ENCODE measurements at regions not wholly inside any gene's neighbourhood (a gene's known extent, or its start where the extent isn't known, plus 50 kb on each side); places are given as distances from the start of the nearest gene placed in this dataset.
"Not testable (repeated sequence)": the region's sequence is repeated elsewhere in the genome, so short reads cannot be mapped to it uniquely, and the experiment has no call there.

- H3K36me3 Mint-ChIP-seq (ENCODE audit: low read depth); intact Hi-C loops (cut with DNase I, micrococcal nuclease); H3K4me1 Mint-ChIP-seq; H3K9me3 Mint-ChIP-seq (ENCODE audit: low read depth); H3K4me3 Mint-ChIP-seq; H3K27ac Mint-ChIP-seq; DNase-seq; ATAC-seq; POLR2A ChIA-PET: not testable (repeated sequence)
- CTCF ChIA-PET: interaction anchor here (0.6 kb wide), 1 partner anchor 14 kb away, joined by 3 read pairs; no protein-coding TSS in a partner anchor
- peaks cover 33% of the 10 kb centered on the region for H3K27me3 Mint-ChIP-seq
Observed at GRCh38 chr1:47543089-47543488, 105.2 kb downstream of the FOXD2 start.

DNA sequence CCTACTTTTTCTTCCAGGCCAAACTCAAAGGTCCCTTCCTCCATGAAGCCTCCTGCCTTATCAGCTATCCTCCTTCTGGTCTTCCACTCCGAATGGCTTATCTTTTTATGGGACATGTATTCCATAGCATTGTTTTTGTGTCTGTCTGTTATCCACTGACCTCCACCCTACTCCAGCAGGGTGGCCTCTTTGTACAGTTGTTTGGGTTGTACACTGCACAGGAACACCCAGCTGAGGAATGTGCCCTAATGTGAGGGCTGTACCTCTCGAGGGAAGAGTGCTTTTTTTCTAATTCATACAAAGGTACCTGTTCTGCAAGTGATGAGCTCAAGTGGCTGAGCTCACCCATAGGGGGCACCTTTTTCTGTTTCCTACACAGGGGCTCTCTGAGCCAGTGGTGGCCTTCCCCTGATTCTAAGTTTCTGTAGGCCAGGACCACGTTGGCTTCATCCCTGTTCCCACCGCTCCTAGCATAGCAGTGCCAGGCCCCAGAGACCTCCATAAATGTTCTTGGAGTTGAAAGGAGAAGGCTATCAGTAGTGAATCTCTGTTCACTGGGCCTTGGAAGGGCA is 108.2 kb downstream of the FOXD2 start:
- Mint-ChIP-seq H3K4me1 (no peaks in the 10 kb centered on the region), H3K9me3 (ENCODE audit: low read depth) (peaks cover 3% of the 10 kb centered on the region), H3K27ac (no peak overlapping the region), H3K36me3 (ENCODE audit: low read depth) (no peaks in the 10 kb centered on the region), H3K27me3 (peaks cover 25% of the 10 kb centered on the region), H3K4me3 (no peak overlapping the region)
- no peak for DNase-seq
- no peak for ATAC-seq
- ChIA-PET POLR2A (no interaction called here), CTCF (no interaction called here)
- intact Hi-C loops (cut with DNase I, micrococcal nuclease): no loop called here

DNA sequence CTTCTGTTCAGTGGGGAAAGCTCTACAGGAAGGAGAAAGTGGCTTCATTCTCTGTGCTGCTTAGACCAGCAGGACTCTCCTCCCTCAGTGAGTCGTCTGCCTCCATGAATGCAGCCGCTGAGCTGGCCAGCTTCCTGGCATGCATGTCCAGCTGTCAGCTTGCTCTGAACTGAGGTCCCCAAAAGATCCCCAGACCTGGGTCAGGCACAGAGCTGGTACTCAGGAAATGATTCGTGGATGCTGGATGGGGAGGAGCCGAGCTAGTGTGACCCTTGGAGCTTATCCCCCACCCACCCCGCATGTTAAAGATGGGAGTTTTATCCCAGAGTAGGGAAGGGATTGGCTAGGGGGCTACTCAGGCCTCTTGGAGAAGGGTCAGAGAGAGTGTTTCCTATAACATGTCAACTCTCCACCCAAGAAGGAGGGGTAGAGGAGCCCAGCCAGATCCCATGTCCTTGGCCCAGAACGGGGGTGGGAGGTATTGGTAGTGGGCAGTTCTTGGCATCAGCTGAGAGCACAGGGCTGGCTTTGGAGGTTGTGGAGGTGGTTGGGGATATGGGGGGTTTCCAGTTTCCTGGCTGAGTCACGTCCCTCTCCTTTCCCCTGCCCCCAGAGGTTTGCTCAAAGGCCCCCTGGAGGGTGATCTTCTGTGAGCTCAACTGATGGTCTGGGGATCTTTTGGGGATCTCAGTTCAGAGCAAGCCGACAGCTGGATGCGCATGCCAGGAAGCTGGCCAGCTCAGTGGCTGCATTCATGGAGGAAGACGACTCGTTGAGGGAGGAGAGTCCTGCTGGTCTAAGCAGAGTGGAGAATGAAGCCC is 110.1 kb downstream of the FOXD2 start:
- no peak for ATAC-seq
- ChIA-PET POLR2A (interaction anchor here (0.5 kb wide), 1 partner anchor 539 kb away, joined by 3 read pairs; no protein-coding TSS in a partner anchor), CTCF (interaction anchor here (0.9 to 1.6 kb wide), 4 partner anchors 18 to 178 kb away, joined by 3 read pairs; no protein-coding TSS in a partner anchor)
- H3K27me3 Mint-ChIP-seq: peaks cover 15% of the 10 kb centered on the region
- DNase-seq: no peak
- no peak overlapping the region for H3K4me3 Mint-ChIP-seq
- no peak overlapping the region for H3K27ac Mint-ChIP-seq
- H3K36me3 Mint-ChIP-seq (ENCODE audit: low read depth): no peaks in the 10 kb centered on the region
- intact Hi-C loops (cut with DNase I, micrococcal nuclease): no loop called here
- H3K4me1 Mint-ChIP-seq: no peaks in the 10 kb centered on the region
- no peaks in the 10 kb centered on the region for H3K9me3 Mint-ChIP-seq (ENCODE audit: low read depth)

- ATAC-seq (no peak), DNase-seq (no peak)
- H3K27ac Mint-ChIP-seq: no peak overlapping the region
- H3K36me3 Mint-ChIP-seq (ENCODE audit: low read depth): no peaks in the 10 kb centered on the region
- no peaks in the 10 kb centered on the region for H3K4me1 Mint-ChIP-seq
- ChIA-PET POLR2A (no interaction called here), CTCF (interaction anchor here (1.6 kb wide), 1 partner anchor 29 kb away, joined by 3 read pairs; no protein-coding TSS in a partner anchor)
- H3K27me3 Mint-ChIP-seq: peaks cover 13% of the 10 kb centered on the region
- H3K4me3 Mint-ChIP-seq: no peak overlapping the region
- no peaks in the 10 kb centered on the region for H3K9me3 Mint-ChIP-seq (ENCODE audit: low read depth)
- intact Hi-C loops (cut with DNase I, micrococcal nuclease): no loop called here
Observed at GRCh38 chr1:47548637-47549036, 110.8 kb downstream of the FOXD2 start.

DNA sequence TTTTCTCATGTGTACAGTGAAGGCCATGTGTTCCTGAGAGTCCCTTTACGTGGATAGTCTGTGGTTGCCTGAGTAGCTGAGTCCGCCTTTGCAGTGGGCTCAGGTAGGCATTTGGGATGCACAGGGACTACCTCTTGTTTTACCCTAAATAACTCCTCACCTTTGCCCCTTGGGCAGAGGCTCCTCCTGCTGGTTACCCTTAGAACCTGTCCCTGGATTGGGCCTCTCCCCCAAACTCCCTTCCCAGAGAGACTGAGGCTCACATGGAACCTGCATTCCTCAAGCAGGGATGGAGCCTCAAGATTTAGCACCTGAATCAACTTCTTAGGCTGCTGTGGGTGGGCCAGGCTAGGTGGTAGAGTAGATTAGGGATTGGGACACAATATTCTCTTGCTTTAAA is 111.7 kb downstream of the FOXD2 start:
- intact Hi-C loops (cut with DNase I, micrococcal nuclease): no loop called here
- Mint-ChIP-seq H3K27ac (no peak overlapping the region), H3K4me1 (no peaks in the 10 kb centered on the region), H3K9me3 (ENCODE audit: low read depth) (no peaks in the 10 kb centered on the region), H3K27me3 (peaks cover 13% of the 10 kb centered on the region), H3K4me3 (no peak overlapping the region), H3K36me3 (ENCODE audit: low read depth) (no peaks in the 10 kb centered on the region)
- POLR2A ChIA-PET: no interaction called here
- no peak for DNase-seq
- ATAC-seq: no peak
- CTCF ChIA-PET: no interaction called here

DNA sequence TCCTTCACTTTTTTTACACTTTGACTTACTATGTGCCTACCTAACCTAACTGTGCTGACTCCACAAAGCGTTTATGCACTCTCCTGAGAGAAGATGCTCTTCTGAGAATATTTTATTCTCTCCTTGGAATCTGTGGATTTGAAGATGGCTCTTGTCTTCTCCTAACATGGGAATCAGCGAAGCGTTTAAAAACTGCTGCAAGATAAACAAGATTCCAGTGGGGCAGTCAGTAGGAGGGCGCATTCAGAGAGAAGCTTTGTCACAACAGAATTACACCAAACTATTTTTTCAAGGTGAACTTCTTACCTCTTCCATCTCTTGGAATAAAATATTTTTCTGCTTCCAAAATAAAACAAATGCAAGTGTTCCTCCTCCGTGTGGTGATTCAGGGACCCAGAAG is 113.1 kb downstream of the FOXD2 start:
- DNase-seq (no peak), ATAC-seq (no peak)
- CTCF ChIA-PET: interaction anchor here (0.9 kb wide), 1 partner anchor 118 kb away, joined by 3 read pairs; no protein-coding TSS in a partner anchor
- Mint-ChIP-seq H3K4me3 (no peak overlapping the region), H3K36me3 (ENCODE audit: low read depth) (no peaks in the 10 kb centered on the region), H3K9me3 (ENCODE audit: low read depth) (no peaks in the 10 kb centered on the region), H3K4me1 (no peaks in the 10 kb centered on the region), H3K27ac (no peak overlapping the region), H3K27me3 (peaks cover 8% of the 10 kb centered on the region)
- POLR2A ChIA-PET: no interaction called here
- intact Hi-C loops (cut with DNase I, micrococcal nuclease): no loop called here

DNA sequence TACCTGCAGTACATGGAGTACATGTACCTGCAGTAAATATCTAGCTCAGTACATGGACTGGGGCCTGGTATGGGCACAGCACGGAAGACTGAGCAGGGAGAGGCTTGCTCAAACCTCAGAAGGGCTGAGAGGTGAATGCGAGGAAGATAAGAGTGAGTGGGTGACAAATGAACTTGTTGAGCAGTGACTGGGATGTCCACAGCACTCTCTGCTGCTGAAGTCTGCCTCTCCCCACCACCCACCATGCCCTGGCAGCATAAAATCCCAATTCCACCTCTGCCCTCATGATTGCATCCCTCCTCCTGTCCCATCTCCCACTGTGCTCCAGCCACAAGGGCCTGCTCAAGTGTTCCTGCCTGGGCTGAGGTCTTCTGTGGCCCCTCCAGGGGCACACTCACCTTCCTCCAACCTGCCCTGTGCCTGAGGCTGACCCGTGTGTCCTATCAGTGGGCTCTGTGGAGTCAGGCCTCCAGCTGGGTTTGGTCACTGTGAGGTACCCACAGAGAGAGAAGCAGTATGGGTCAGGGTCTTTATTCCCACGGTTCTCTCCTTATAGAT is 114.2 kb downstream of the FOXD2 start:
- H3K36me3 Mint-ChIP-seq (ENCODE audit: low read depth): no peaks in the 10 kb centered on the region
- ChIA-PET POLR2A (no interaction called here), CTCF (interaction anchor here (0.6 kb wide), 1 partner anchor 25 kb away, joined by 3 read pairs; no protein-coding TSS in a partner anchor)
- DNase-seq (no peak), ATAC-seq (no peak)
- H3K27ac Mint-ChIP-seq: no peak overlapping the region
- H3K9me3 Mint-ChIP-seq (ENCODE audit: low read depth): no peaks in the 10 kb centered on the region
- no peak overlapping the region for H3K4me3 Mint-ChIP-seq
- intact Hi-C loops (cut with DNase I, micrococcal nuclease): no loop called here
- peaks cover 10% of the 10 kb centered on the region for H3K27me3 Mint-ChIP-seq
- H3K4me1 Mint-ChIP-seq: no peaks in the 10 kb centered on the region

- no peak for ATAC-seq
- no peak overlapping the region for H3K4me3 Mint-ChIP-seq
Observed at GRCh38 chr1:47554082-47554481, 116.2 kb downstream of the FOXD2 start.

GRCh38 chr1:47554901-47555300 is 117.1 kb downstream of the FOXD2 start:
- Mint-ChIP-seq H3K4me3 (no peak overlapping the region), H3K36me3 (ENCODE audit: low read depth) (no peaks in the 10 kb centered on the region), H3K4me1 (no peaks in the 10 kb centered on the region), H3K27ac (no peak overlapping the region), H3K9me3 (ENCODE audit: low read depth) (no peaks in the 10 kb centered on the region), H3K27me3 (peaks cover 12% of the 10 kb centered on the region)
- ATAC-seq: no peak
- DNase-seq: no peak
- CTCF ChIA-PET: interaction anchor here (1.0 kb wide), 1 partner anchor 22 kb away, joined by 3 read pairs; no protein-coding TSS in a partner anchor
- intact Hi-C loops (cut with DNase I, micrococcal nuclease): no loop called here
- POLR2A ChIA-PET: no interaction called here

More at GRCh38 chr1:47554082-47554481, 116.2 kb downstream of the FOXD2 start:
- Mint-ChIP-seq H3K27ac (no peak overlapping the region), H3K9me3 (ENCODE audit: low read depth) (no peaks in the 10 kb centered on the region), H3K36me3 (ENCODE audit: low read depth) (no peaks in the 10 kb centered on the region), H3K27me3 (peaks cover 10% of the 10 kb centered on the region), H3K4me1 (no peaks in the 10 kb centered on the region)
- DNase-seq: no peak
- POLR2A ChIA-PET: no interaction called here
- CTCF ChIA-PET: no interaction called here
- intact Hi-C loops (cut with DNase I, micrococcal nuclease): no loop called here

GRCh38 chr1:47555306-47555705 is 117.5 kb downstream of the FOXD2 start:
- intact Hi-C loops (cut with DNase I, micrococcal nuclease): no loop called here
- H3K36me3 Mint-ChIP-seq (ENCODE audit: low read depth): no peaks in the 10 kb centered on the region
- ChIA-PET CTCF (interaction anchor here (1.0 kb wide), 1 partner anchor 21 kb away, joined by 3 read pairs; no protein-coding TSS in a partner anchor), POLR2A (no interaction called here)
- no peaks in the 10 kb centered on the region for H3K9me3 Mint-ChIP-seq (ENCODE audit: low read depth)
- peaks cover 14% of the 10 kb centered on the region for H3K27me3 Mint-ChIP-seq
- ATAC-seq (no peak), DNase-seq (no peak)
- no peak overlapping the region for H3K4me3 Mint-ChIP-seq
- no peak overlapping the region for H3K27ac Mint-ChIP-seq
- H3K4me1 Mint-ChIP-seq: no peaks in the 10 kb centered on the region

GRCh38 chr1:47555841-47556560 is 118.2 kb downstream of the FOXD2 start:
- Mint-ChIP-seq H3K27ac (no peak overlapping the region), H3K4me1 (no peaks in the 10 kb centered on the region), H3K36me3 (ENCODE audit: low read depth) (no peaks in the 10 kb centered on the region), H3K9me3 (ENCODE audit: low read depth) (no peaks in the 10 kb centered on the region), H3K27me3 (peaks cover 16% of the 10 kb centered on the region), H3K4me3 (no peak overlapping the region)
- ChIA-PET POLR2A (no interaction called here), CTCF (interaction anchor here (1.0 kb wide), 1 partner anchor 143 kb away, joined by 5 read pairs; no protein-coding TSS in a partner anchor)
- DNase-seq: no peak
- no peak for ATAC-seq
- intact Hi-C loops (cut with DNase I, micrococcal nuclease): no loop called here

All from activated CD4-positive, alpha-beta T cell treated with anti-CD3 and anti-CD28 coated beads for 36 hours (primary cell).